Stimulated activated CD4-positive, alpha-beta T cell treated with anti-CD3 and anti-CD28 coated beads, Interleukin-15, amount 100 ng/mL, for 48 hours (primary cell): ENCODE measurements at regions not wholly inside any gene's neighbourhood (a gene's known extent, or its start where the extent isn't known, plus 50 kb on each side); places are given as distances from the start of the nearest gene placed in this dataset.

Experiments
- DNase-seq, 2 donors: peaks; one replicate each; pipeline ENCODE4 v3.0.0-alpha.2; 2020; ENCODE audit warnings: low read depth in 2 of 2

DNA sequence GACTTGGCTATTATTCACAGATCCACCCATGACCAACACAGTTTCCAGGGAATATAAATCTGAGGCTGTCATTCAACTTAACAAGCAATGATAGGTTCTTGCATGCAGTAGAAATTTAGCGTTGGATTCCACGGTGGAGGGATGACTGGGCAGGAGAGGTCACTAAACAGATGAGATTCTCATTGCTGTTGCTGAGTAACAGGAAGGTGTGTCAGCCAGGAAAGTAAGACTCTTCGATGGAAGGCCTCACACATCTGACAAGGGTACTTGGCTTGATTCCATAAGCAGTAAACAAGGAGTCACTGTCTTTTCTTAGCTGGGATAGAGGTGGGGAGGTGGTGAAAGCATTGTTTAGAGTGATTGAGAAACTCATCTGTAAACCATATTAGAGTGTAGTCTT lies 1152.0 kb downstream of the SORCS3 start:
- DNase-seq: no peak

- no peak for DNase-seq
Measured at GRCh38 chr10:105785721-105786120, 1144.6 kb downstream of the SORCS3 start.

- DNase-seq: no peak
Measured at GRCh38 chr10:105783936-105784483, 1142.9 kb downstream of the SORCS3 start.

- DNase-seq: no peak
Measured at GRCh38 chr10:105774881-105775280, 1133.8 kb downstream of the SORCS3 start.

GRCh38 chr10:105774351-105774750 lies 1133.3 kb downstream of the SORCS3 start:
- no peak for DNase-seq

DNA sequence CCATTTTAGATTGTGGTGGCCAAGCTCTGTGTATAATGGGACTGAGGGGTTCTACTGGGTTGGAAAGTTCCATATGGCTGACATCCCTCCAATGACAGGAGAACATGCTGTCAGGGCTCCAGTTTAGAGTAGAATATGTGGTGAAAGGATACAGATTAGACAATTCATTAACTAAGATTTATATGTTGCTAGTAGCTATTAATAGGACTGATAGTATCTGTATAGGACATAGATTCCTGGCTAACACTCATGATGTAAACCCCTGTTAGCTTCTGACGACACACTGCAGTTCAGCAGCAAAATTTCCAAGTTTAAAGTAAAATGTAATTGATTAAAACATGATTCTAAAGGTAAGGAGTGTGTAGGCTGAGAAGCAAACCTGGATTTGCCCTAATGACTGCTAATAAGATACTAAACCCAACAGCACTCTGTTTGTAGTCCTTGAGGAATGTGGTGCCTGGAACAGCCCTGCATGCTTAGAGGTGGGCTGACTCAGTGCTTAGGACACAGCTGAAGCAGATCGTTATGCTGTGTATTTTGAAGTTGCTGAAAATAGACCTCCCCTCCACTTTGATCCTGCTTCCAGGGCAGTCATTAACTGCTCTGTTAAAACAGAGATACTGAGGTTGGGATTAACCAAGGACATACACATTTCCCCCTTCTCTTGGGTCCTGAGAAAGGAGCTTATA lies 1129.6 kb downstream of the SORCS3 start:
- no peak for DNase-seq

DNA sequence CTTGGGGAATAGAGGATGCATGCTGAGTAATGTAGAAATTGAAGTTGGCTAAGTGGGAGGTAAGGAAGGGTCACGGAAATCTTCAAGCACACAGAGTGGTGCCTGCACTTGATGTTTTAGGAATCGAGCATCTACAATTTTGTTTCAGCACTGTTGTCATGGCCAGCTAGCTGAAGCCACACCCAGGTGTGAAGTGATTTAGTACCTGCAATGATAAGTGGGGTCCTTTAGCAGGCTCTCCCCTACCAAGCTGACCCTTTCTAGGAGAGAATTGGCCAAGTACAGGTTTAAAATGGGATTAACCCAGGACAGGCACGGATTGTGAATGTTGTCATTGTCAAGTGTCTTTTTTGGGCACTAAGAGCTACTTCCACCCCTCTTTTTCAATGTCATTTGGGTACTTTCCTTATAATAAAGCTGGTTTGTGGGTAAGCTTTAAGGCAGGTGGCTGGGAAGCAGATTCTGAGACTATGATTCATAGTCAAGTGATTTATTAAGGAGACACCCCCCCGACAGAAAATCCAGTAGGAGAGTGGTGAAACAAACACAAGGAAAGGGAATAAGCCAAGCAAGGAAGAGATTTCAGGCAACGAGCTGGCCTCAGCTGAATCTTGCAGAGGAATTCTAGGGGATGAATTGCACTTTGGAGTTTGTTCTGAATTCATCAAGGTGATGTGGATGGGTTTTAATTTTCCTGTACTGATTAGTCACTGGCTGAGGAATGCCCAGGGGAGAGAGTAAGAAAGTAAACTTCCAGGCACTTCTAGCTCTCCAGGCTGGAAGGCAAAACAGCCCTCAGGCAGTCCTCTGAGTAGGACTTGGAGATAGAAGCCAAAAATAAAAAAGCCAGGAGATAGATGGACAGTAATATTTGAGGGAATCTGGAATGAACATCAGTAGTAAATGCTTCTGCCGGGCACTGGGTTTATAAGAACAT lies 1128.4 kb downstream of the SORCS3 start:
- no peak for DNase-seq

- DNase-seq: no peak
Measured at GRCh38 chr10:105763611-105764010, 1122.5 kb downstream of the SORCS3 start.

DNA sequence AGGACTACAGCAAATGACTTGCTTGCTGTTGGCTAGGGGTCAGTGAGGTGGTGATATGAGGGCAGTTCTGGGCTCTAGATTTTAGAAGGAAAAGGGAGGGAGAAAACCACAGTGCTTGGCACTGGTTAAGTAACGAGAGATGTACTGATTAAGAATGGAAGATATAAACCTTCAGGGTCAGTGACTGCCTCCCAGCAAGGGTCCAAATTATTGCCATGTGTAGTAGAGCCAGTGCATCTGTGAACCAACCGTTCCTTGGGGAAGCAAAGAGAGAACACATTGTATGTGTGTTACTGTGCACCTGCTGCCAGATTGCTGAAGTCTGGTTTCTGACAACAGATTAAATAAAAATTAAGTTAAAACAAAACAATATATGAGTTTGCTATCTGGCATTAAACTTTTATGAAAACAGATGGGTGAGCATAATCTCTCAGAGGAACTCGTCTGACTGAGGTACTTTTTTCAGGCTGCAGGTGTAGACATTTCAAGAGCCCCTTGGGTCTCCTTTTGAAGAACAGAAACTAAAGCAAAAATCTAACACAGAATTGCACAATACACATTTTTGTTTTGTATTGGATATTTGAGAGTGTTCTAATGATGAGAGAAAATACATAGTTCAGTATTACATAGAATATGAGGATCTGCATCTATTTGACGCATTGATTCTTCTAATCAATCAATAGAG lies 1120.6 kb downstream of the SORCS3 start:
- no peak for DNase-seq

GRCh38 chr10:105759669-105760068 lies 1118.6 kb downstream of the SORCS3 start:
- no peak for DNase-seq

DNA sequence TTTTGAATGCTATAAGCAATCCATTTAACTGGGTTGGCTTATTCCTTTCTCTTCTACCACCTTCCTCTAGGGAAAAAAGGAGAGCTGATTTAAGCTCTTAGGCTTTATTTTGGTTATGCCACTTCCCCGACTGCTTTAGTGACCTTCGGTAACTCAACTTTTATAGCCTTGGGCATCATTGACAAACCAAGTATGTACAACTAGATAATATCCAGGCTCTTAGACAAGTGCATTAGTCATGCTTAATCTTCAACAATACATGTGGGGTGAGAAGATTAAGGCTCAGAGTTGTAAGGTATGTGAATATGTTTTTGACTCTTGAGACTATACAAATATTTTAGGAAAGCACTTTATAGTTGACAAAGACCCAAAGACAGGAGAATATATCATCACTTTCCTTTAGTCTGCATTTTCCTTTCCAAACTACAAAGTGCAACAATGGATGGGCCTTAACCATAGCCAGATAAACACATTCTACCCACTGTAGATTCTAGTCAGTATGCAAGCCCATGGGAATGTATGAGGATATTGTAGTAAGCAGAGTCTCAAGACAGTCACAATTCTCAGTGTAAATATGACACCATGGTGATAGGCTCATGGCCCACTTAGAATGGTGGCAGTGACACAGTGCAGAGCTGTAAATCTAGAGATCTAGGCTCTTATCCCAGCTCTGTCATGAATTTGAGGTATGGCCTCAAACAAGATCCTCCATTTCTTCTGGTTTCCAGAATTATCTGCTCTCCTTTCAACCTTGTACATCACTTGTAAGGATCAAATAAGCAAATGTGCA lies 1117.3 kb downstream of the SORCS3 start:
- no peak for DNase-seq

- DNase-seq: no peak
Measured at GRCh38 chr10:105757302-105757701, 1116.2 kb downstream of the SORCS3 start.

GRCh38 chr10:105756386-105756785 lies 1115.3 kb downstream of the SORCS3 start:
- no peak for DNase-seq

GRCh38 chr10:105751688-105752087 lies 1110.6 kb downstream of the SORCS3 start:
- DNase-seq: no peak

GRCh38 chr10:105745596-105746148 lies 1104.6 kb downstream of the SORCS3 start:
- no peak for DNase-seq

GRCh38 chr10:105743343-105744056 lies 1102.4 kb downstream of the SORCS3 start:
- DNase-seq: no peak

DNA sequence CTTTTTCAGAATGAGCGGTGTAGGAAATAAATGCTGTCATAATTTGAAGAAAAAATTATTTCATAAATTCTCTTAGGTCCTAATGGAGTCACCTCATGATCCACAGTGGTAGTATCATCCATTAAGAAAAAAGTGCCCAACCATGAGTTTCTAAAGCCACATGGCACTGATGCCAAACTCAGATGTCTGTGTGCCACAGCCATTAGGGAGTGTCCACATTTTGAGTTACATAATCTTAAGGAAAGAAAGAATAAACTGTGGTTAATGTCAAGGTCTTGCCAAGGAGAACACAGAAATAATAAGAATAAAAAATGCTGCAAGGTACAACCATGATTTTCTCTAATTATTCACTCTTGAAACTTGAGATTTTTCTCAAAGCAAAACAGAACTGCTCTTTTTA lies 1101.8 kb downstream of the SORCS3 start:
- DNase-seq: no peak

DNA sequence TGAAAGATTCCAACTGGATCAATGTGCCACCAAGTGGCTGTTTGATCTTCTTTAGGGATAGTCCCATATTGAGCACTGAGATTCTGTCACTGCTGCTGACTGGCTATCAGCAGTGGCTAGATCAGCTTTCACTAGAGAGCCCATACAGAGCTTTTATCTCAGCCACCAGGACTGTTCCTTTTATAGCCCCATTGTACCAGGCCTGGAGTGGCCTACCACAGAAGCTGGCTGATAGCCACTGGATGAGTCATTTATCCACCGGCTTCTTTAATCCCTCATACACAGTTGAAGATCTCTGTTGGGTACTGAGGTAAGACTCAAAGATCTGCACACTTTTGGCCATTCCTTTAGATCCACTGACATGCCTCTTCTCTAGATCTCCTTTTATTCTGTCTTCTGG lies 1101.1 kb downstream of the SORCS3 start:
- no peak for DNase-seq

DNA sequence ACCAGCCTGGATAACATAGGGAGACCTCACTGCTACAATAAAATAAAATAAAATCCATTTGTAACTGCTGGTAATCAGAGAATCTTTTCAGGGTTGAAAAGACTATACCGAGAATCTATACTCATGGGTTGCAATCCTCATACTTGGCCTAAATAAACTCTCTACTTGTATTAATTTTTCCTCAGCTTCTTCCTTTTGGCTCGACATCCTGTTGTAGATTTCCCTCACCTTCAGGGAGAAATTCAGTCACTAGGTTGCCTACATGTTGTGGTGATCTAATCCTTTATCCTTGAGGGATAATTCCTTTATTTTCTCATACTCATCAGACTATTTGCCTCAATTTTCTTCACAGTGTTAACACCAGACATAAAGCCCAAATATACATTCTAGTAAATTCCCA lies 1093.4 kb downstream of the SORCS3 start:
- DNase-seq: no peak

GRCh38 chr10:105733924-105734323 lies 1092.8 kb downstream of the SORCS3 start:
- DNase-seq: no peak
